ENCODE measurements at regions not wholly inside any gene's neighbourhood (a gene's known extent, or its start where the extent isn't known, plus 50 kb on each side); places are given as distances from the start of the nearest gene placed in this dataset.
A peak's percentile ranks its signal among the peaks of the same experiment; 100 is the strongest.

DNA sequence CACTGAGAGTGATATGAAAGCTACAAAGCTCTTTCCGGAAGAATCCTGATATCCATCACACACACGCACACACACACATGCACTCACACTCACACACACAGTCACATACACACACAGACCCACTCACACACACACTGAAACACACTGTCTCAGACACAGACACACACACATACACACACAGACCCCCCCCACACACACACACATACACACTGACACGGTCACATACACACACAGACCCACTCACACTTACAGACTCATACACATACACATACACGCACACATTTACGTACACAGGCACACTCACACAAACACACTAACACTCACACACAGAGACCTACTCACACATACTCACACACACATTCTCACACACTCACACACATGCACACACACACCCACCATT, 58.6 kb downstream of the LIG4 start:
- no peak for FAIRE-seq
- DNase-seq (ENCODE audit: insufficient read length, low spot score): no peak

GRCh38 chr13:108155185-108156106, 59.9 kb downstream of the LIG4 start:
- no peak for FAIRE-seq
- DNase-seq (ENCODE audit: insufficient read length, low spot score): peak; percentile 8

GRCh38 chr13:108154421-108154858, 60.9 kb downstream of the LIG4 start:
- DNase-seq (ENCODE audit: insufficient read length, low spot score): no peak
- FAIRE-seq: no peak

GRCh38 chr13:108146642-108147041, 68.7 kb downstream of the LIG4 start:
- DNase-seq (ENCODE audit: insufficient read length, low spot score) (no peak), FAIRE-seq (no peak)

- no peak for FAIRE-seq
- DNase-seq (ENCODE audit: insufficient read length, low spot score): no peak
These were observed 72.5 kb downstream of the LIG4 start for GRCh38 chr13:108142702-108143436.

DNA sequence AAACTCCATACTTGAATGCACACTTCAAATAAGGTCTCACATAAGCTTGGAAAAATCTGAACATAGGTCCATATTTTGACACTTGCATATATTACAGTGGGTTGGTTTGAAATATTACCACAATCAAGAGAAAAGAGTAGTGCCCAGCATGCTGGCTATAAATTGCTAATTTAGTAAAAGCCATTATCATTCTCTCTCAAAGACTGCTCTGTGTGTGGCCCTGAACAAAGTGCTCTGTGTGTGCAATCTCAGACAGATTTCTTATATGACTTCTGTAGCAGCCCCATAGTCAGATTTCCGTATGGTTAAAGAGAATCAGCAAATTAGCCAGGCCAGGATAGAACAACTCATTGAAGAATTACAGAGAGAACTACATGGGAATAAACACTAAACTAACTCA, 78.2 kb downstream of the LIG4 start:
- DNase-seq (ENCODE audit: insufficient read length, low spot score) (no peak), FAIRE-seq (no peak)

- DNase-seq (ENCODE audit: insufficient read length, low spot score) (no peak), FAIRE-seq (no peak)
These were observed 87.9 kb downstream of the LIG4 start for GRCh38 chr13:108127406-108127805.

GRCh38 chr13:108126056-108126455, 89.3 kb downstream of the LIG4 start:
- no peak for DNase-seq (ENCODE audit: insufficient read length, low spot score)

GRCh38 chr13:108121406-108121805, 93.9 kb downstream of the LIG4 start:
- DNase-seq (ENCODE audit: insufficient read length, low spot score): no peak

More at GRCh38 chr13:108126056-108126455, 89.3 kb downstream of the LIG4 start:
- no peak for FAIRE-seq

GRCh38 chr13:108120856-108121255, 94.5 kb downstream of the LIG4 start:
- DNase-seq (ENCODE audit: insufficient read length, low spot score): no peak
- no peak for FAIRE-seq

More at GRCh38 chr13:108121406-108121805, 93.9 kb downstream of the LIG4 start:
- FAIRE-seq: no peak

- FAIRE-seq (no peak), DNase-seq (ENCODE audit: insufficient read length, low spot score) (no peak)
These were observed 95.0 kb downstream of the LIG4 start for GRCh38 chr13:108120302-108120701.

DNA sequence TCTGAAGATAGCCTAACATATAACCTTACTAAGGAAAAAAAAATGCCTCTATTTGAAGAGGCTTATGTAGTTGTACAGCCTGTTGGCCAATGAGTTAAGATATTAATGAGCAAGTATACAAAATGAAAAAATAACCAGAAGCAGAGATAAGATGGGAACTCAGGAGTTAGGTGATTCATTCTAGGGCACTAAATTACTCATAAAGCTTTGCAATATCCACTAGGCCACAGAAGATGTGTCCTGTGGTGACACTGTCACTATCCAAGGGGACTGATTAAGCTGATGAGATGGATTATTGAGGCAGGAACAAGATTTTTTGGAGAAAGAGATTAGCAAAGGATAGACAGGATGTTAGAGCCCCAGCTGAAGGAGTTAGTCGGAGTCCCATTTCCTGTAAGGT, 99.6 kb downstream of the LIG4 start:
- FAIRE-seq: no peak

DNA sequence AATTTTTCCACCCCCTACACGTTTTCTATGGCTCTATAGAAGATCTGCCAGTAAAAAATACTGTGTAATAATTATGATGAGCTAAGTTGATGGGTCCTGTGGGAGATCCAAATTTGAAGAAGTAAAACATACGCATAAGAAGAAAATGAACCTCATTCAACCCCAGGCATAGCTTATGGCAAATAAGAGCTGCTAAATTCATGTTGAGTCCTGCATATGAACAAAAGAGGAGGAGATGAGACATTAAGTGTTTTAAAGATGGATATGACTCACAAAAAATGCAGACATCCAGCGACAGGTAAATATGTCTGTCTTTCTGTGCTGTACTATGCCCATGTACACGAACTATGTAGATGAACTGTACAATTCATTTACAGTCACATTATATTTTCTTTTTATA, 101.9 kb downstream of the LIG4 start:
- no peak for DNase-seq (ENCODE audit: insufficient read length, low spot score)
- no peak for FAIRE-seq

More for the DNA sequence above, 99.6 kb downstream of the LIG4 start:
- no peak for DNase-seq (ENCODE audit: insufficient read length, low spot score)

DNA sequence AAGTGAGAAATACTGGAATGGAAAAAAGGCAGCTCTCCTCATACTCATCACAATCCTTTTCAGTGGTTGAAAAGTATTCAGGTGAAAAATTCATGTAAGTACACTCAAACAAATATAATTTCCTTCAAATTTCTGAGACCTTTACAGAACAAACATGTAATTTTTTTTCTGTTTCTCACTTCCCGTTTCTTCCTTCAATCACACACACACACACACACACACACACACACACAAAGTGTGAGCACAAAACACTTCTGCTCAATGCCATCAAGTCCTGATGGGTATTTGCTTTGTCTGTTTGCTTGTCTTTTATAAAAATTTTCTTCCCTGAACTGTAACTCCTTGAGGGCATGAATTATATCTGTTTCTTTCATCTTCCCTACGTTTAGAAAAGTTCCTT, 110.6 kb downstream of the LIG4 start:
- no peak for DNase-seq (ENCODE audit: insufficient read length, low spot score)
- FAIRE-seq: no peak

- FAIRE-seq: no peak
- no peak for DNase-seq (ENCODE audit: insufficient read length, low spot score)
These were observed 112.6 kb downstream of the LIG4 start for GRCh38 chr13:108102771-108103170.

DNA sequence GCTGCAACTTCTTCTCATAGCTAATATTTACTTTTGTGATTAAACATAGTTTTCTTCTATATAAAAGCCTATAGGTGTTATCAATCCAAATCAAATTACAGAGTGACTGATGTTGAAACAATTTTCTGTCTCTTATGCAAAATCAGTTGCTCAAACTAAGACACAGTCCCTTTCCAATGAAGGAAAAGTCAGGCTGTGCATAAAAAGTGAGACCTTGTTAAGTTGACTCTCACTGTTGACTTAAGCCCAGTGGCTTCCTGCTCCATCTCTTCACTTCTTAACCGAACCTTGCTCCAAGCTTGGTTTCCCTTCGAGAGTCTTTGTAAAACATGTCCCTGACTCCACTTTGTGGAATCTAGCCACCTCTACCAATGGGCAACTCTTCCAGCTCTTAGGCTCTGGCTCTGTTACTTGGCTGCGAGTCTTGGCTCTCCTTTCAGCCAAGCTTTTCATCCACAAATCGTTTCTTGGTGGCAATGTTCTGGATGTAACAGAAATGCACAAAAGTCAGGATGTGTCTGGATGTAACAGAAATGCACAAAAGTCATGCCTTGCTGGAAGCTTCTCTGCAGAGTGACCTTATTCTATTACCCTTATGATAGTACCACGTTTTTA, 118.9 kb downstream of the LIG4 start:
- no peak for FAIRE-seq
- no peak for DNase-seq (ENCODE audit: insufficient read length, low spot score)

- FAIRE-seq: no peak
These were observed 120.3 kb downstream of the LIG4 start for GRCh38 chr13:108095036-108095435.

GRCh38 chr13:108093616-108094015, 121.7 kb downstream of the LIG4 start:
- DNase-seq (ENCODE audit: insufficient read length, low spot score): no peak

More at GRCh38 chr13:108095036-108095435, 120.3 kb downstream of the LIG4 start:
- DNase-seq (ENCODE audit: insufficient read length, low spot score): no peak

DNA sequence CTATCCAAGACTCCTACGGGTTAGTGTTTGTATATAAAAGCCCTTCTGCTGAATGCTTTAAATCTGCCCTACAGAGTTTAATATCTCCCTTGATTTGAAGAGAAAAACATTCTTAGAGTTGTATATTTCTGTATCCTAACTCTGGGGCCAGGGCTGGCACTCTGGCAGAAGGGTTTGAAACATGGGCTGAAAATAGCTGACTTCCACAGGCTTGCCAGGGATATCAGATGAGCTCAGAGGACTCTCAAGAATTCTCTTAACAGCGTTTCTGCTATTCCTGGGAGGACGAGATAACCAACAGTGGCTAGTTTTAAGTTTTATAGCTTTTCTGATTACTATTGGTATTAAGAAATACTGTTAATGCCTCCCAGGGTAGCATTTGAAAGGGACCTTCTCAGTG, 127.5 kb downstream of the LIG4 start:
- DNase-seq (ENCODE audit: insufficient read length, low spot score) (no peak), FAIRE-seq (no peak)

More at GRCh38 chr13:108093616-108094015, 121.7 kb downstream of the LIG4 start:
- no peak for FAIRE-seq

- FAIRE-seq: no peak
These were observed 128.7 kb downstream of the LIG4 start for GRCh38 chr13:108086678-108087077.

GRCh38 chr13:108084840-108085239, 130.5 kb downstream of the LIG4 start:
- DNase-seq (ENCODE audit: insufficient read length, low spot score) (no peak), FAIRE-seq (no peak)

More at GRCh38 chr13:108086678-108087077, 128.7 kb downstream of the LIG4 start:
- no peak for DNase-seq (ENCODE audit: insufficient read length, low spot score)
